Loucy (cell line): ENCODE measurements at regions not wholly inside any gene's neighbourhood (a gene's known extent, or its start where the extent isn't known, plus 50 kb on each side); places are given as distances from the start of the nearest gene placed in this dataset.

ENCODE experiments used
- H2AFZ ChIP-seq: fragments of 200-600 bp; sonication (generic); 2 replicates; pipeline ENCODE4 v1.6.0; 2016; ENCODE audit warnings: antibody characterized with exemption, mild to moderate bottlenecking, low read length, moderate library complexity
- H3F3A ChIP-seq: fragments of 200-600 bp; 2 replicates; pipeline ENCODE4 v1.6.0; 2016; ENCODE audit warnings: antibody characterized with exemption, low read depth, mild to moderate bottlenecking
- H3K27me3 ChIP-seq: fragments of 200-600 bp; sonication (generic); 2 replicates; pipeline ENCODE4 v1.6.1; 2014; ENCODE audit warnings: low read length, mild to moderate bottlenecking; ENCODE audit not compliant: insufficient read depth, poor library complexity, severe bottlenecking
- H3K36me3 ChIP-seq: fragments of 200-600 bp; sonication (generic); 2 replicates; pipeline ENCODE4 v1.6.1; 2016; ENCODE audit warnings: low read length; ENCODE audit not compliant: insufficient read depth
- H3K4me1 ChIP-seq: fragments of 200-600 bp; sonication (generic); 2 replicates; pipeline ENCODE4 v1.5.1; 2014; ENCODE audit warnings: low read length, mild to moderate bottlenecking; ENCODE audit not compliant: insufficient read depth, poor library complexity, severe bottlenecking
- H3K4me2 ChIP-seq: fragments of 200-600 bp; sonication (generic); 2 replicates; pipeline ENCODE4 v1.6.0; 2014; ENCODE audit warnings: antibody characterized with exemption, low read length, low read depth, mild to moderate bottlenecking; ENCODE audit not compliant: poor library complexity, severe bottlenecking
- H3K4me3 ChIP-seq: fragments of 200-600 bp; sonication (generic); 2 replicates; pipeline ENCODE4 v1.5.1; 2014; ENCODE audit warnings: low read length, mild to moderate bottlenecking, mixed read lengths; ENCODE audit not compliant: poor library complexity, severe bottlenecking
- H3K79me2 ChIP-seq: fragments of 200-600 bp; sonication (generic); 2 replicates; pipeline ENCODE4 v1.6.1; 2014; ENCODE audit warnings: low read length; ENCODE audit not compliant: insufficient read depth
- H3K9ac ChIP-seq: fragments of 200-600 bp; sonication (generic); 2 replicates; pipeline ENCODE4 v1.6.0; 2014; ENCODE audit warnings: mild to moderate bottlenecking, low read depth, low read length, moderate library complexity; ENCODE audit not compliant: poor library complexity, severe bottlenecking
- H3K9me2 ChIP-seq: fragments of 200-600 bp; sonication (generic); replicated peaks from 2 replicates; pipeline ENCODE4 v1.6.1; 2016; ENCODE audit warnings: low read depth, low read length, mixed read lengths
- H3K9me3 ChIP-seq: fragments of 200-600 bp; sonication (generic); 2 replicates; pipeline ENCODE4 v1.6.1; 2014; ENCODE audit warnings: mild to moderate bottlenecking, antibody characterized with exemption, low read length, low read depth; ENCODE audit not compliant: insufficient read depth
- H4K20me1 ChIP-seq: fragments of 200-600 bp; sonication (generic); 2 replicates; pipeline ENCODE4 v1.6.0; 2014; ENCODE audit warnings: antibody characterized with exemption, low read length, mild to moderate bottlenecking; ENCODE audit not compliant: insufficient read depth, poor library complexity, severe bottlenecking
- CTCF ChIP-seq: fragments of 200-600 bp; sonication (generic); conservative IDR thresholded peaks from 2 replicates; pipeline ENCODE4 v1.5.1; 2014; ENCODE audit warnings: mild to moderate bottlenecking, antibody characterized with exemption, low read length
- EZH2phosphoT487 ChIP-seq: fragments of 200-600 bp; IDR thresholded peaks from 2 replicates; pipeline ENCODE4 v1.6.1; 2018; ENCODE audit warnings: antibody characterized with exemption, mild to moderate bottlenecking, moderate library complexity, borderline replicate concordance

- no peaks in the 10 kb centered on the region for H3F3A ChIP-seq
- no peaks in the 10 kb centered on the region for H3K9me3 ChIP-seq
- no peak for TF ChIP-seq CTCF
- TF ChIP-seq EZH2phosphoT487: no peak
- H3K9me2 ChIP-seq: no peaks in the 10 kb centered on the region
- no peaks in the 10 kb centered on the region for H3K4me1 ChIP-seq
- no peak overlapping the region for H3K4me3 ChIP-seq
- no peak overlapping the region for H2AFZ ChIP-seq
- no peaks in the 10 kb centered on the region for H3K27me3 ChIP-seq
- H3K4me2 ChIP-seq: no peak overlapping the region
- no peak overlapping the region for H3K9ac ChIP-seq
- H3K79me2 ChIP-seq: no peaks in the 10 kb centered on the region
- no peaks in the 10 kb centered on the region for H3K36me3 ChIP-seq
- no peaks in the 10 kb centered on the region for H4K20me1 ChIP-seq
Measured at GRCh38 chr4:43550981-43551627, 658.6 kb downstream of the GRXCR1 start.

GRCh38 chr4:43556262-43556661, 663.7 kb downstream of the GRXCR1 start:
- Histone ChIP-seq H3F3A (no peaks in the 10 kb centered on the region), H3K4me1 (no peaks in the 10 kb centered on the region), H3K9ac (no peak overlapping the region), H3K27me3 (no peaks in the 10 kb centered on the region), H3K36me3 (no peaks in the 10 kb centered on the region), H3K79me2 (no peaks in the 10 kb centered on the region), H3K4me3 (no peak overlapping the region), H4K20me1 (no peaks in the 10 kb centered on the region), H3K9me3 (no peaks in the 10 kb centered on the region), H3K4me2 (no peak overlapping the region), H2AFZ (no peak overlapping the region), H3K9me2 (no peaks in the 10 kb centered on the region)
- TF ChIP-seq CTCF (no peak), EZH2phosphoT487 (no peak)

GRCh38 chr4:43560047-43560446, 667.5 kb downstream of the GRXCR1 start:
- no peaks in the 10 kb centered on the region for H3K9me2 ChIP-seq
- H3K36me3 ChIP-seq: no peaks in the 10 kb centered on the region
- TF ChIP-seq EZH2phosphoT487: no peak
- no peak for TF ChIP-seq CTCF
- H3K9me3 ChIP-seq: no peaks in the 10 kb centered on the region
- no peak overlapping the region for H3K4me3 ChIP-seq
- no peaks in the 10 kb centered on the region for H3K27me3 ChIP-seq
- H4K20me1 ChIP-seq: no peaks in the 10 kb centered on the region
- H3K4me2 ChIP-seq: no peak overlapping the region
- H3F3A ChIP-seq: no peaks in the 10 kb centered on the region
- no peak overlapping the region for H2AFZ ChIP-seq
- H3K4me1 ChIP-seq: no peaks in the 10 kb centered on the region
- H3K9ac ChIP-seq: no peak overlapping the region
- H3K79me2 ChIP-seq: no peaks in the 10 kb centered on the region
